ENCODE measurements at regions not wholly inside any gene's neighbourhood (a gene's known extent, or its start where the extent isn't known, plus 50 kb on each side); places are given as distances from the start of the nearest gene placed in this dataset.

- ATAC-seq: no peak
- no TSS peak for BruUV-seq (replicated peaks)
- POLR2A ChIA-PET: no interaction called here
- no peaks in the 10 kb centered on the region for H3K27me3 ChIP-seq (ENCODE audit: control insufficient read depth, insufficient read depth, low read length)
- TF ChIP-seq REST (IDR thresholded peaks at IDR 0.05; ENCODE audit: insufficient read depth in 1 of 2, low read depth in 2 of 2, low read length in 1 of 2) (no peak), CTCF (IDR thresholded peaks at IDR 0.05) (no peak), SIN3A (IDR thresholded peaks at IDR 0.05; ENCODE audit: borderline replicate concordance, insufficient read depth, low read depth, low read length) (no peak), TCF7L2 (IDR thresholded peaks at IDR 0.05; ENCODE audit: low read depth, low read length) (no peak), POLR2AphosphoS5 (IDR thresholded peaks at IDR 0.05; ENCODE audit: low read depth, low read length) (no peak)
- no peaks in the 10 kb centered on the region for H3K9me3 ChIP-seq (ENCODE audit: control insufficient read depth, insufficient read depth, low read depth, low read length)
- no peaks in the 10 kb centered on the region for H3K36me3 ChIP-seq (ENCODE audit: control insufficient read depth, insufficient read depth, low read length)
- in situ Hi-C loops (cut with HindIII; ENCODE audit: low pct_unique_long_range_greater_than_20kb, low sequenced_read_pairs) (no loop called here), intact Hi-C loops (cut with micrococcal nuclease; ENCODE audit: unreplicated experiment) (no loop called here)
- no peaks in the 10 kb centered on the region for H3K4me1 ChIP-seq (ENCODE audit: control insufficient read depth, insufficient read depth, low read length)
- no peak for DNase-seq (ENCODE audit: low read depth, low spot score)
- no peak overlapping the region for H3K4me3 ChIP-seq (ENCODE audit: low read depth in 2 of 2, low read length in 2 of 2)
- CTCF ChIA-PET: no interaction called here
- no peak overlapping the region for H3K27ac ChIP-seq (ENCODE audit: low read length)
These were observed 1331.2 kb downstream of the FSCB start for GRCh38 chr14:43175896-43176295.

GRCh38 chr14:43172899-43173548, 1334.1 kb downstream of the FSCB start:
- ATAC-seq: no peak
- DNase-seq (ENCODE audit: low read depth, low spot score): no peak
- ChIA-PET POLR2A (no interaction called here), CTCF (no interaction called here)
- Histone ChIP-seq H3K4me3 (ENCODE audit: low read depth in 2 of 2, low read length in 2 of 2) (no peak overlapping the region), H3K36me3 (ENCODE audit: control insufficient read depth, insufficient read depth, low read length) (no peaks in the 10 kb centered on the region), H3K27me3 (ENCODE audit: control insufficient read depth, insufficient read depth, low read length) (no peaks in the 10 kb centered on the region), H3K27ac (ENCODE audit: low read length) (no peak overlapping the region), H3K4me1 (ENCODE audit: control insufficient read depth, insufficient read depth, low read length) (no peaks in the 10 kb centered on the region), H3K9me3 (ENCODE audit: control insufficient read depth, insufficient read depth, low read depth, low read length) (no peaks in the 10 kb centered on the region)
- in situ Hi-C loops (cut with HindIII; ENCODE audit: low pct_unique_long_range_greater_than_20kb, low sequenced_read_pairs) (no loop called here), intact Hi-C loops (cut with micrococcal nuclease; ENCODE audit: unreplicated experiment) (no loop called here)
- BruUV-seq (replicated peaks): no TSS peak
- TF ChIP-seq CTCF (IDR thresholded peaks at IDR 0.05): no peak
- no peak for TF ChIP-seq REST (IDR thresholded peaks at IDR 0.05; ENCODE audit: insufficient read depth in 1 of 2, low read depth in 2 of 2, low read length in 1 of 2)
- no peak for TF ChIP-seq TCF7L2 (IDR thresholded peaks at IDR 0.05; ENCODE audit: low read depth, low read length)
- no peak for TF ChIP-seq SIN3A (IDR thresholded peaks at IDR 0.05; ENCODE audit: borderline replicate concordance, insufficient read depth, low read depth, low read length)
- TF ChIP-seq POLR2AphosphoS5 (IDR thresholded peaks at IDR 0.05; ENCODE audit: low read depth, low read length): no peak

Data from Panc1 (cell line).